Muscle of arm (tissue), 1 donor: ENCODE measurements at regions not wholly inside any gene's neighbourhood (a gene's known extent, or its start where the extent isn't known, plus 50 kb on each side); places are given as distances from the start of the nearest gene placed in this dataset.

Experiments used
- DNase-seq: peaks from one replicate; pipeline ENCODE4 v3.0.0-alpha.2; 2013

DNA sequence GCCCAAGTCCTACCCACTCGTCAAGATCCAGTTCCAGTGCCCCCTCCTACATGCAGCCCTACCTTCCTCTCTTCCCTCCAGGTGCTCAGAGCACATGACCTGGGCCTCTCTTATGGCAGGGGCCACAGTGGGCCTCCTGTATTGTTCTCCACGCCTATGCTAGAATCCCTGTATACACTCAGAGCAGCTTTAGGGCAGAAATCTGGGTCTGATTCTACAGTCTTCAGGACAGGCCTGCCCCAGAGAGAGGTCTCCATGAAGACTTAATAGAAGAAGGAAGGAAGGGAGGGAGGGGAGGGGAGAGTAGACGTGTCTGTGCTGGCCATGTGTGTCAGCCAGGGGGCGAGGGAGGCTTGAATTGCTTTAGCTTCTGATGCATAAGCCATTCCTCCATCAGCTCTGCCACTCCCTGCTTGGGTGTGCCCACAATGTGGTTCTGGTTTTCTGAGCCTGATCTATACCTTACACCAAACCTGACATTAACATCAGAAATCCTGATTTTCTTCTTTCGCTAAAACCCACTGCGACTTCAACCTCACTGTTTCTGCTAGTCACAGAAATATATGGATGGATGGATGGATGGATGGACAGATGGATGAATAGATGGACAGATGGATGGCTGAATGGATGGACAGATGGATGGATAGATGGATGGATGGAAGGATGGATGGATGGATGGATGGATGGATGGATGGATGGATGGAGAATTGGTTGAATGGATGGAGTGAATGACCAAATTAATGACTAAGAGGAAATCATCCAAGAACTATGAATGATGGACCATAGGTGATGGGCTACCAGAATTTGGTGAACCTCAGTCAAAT is 56.6 kb upstream of the PRDM11 start:
- DNase-seq = no peak

DNA sequence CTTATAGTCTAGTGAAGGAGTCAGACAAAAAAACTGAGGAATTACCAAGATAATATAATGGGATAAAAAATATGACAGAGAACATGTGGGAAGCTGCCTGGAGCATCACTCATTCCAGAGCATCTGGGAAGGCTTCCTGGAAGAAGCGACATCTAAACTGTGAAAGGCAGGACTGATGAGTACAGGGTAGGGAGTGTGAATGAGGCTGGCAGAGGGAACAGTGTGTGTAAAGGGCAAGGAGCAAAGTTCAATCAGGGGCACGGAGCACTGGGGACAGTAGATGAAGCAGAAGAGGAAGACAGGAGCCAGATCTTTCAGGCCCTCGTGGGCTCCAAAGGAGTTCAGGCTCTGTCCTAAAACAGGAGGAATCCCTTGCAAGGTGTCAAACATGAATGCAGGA is 55.8 kb upstream of the PRDM11 start:
- no peak for DNase-seq

DNA sequence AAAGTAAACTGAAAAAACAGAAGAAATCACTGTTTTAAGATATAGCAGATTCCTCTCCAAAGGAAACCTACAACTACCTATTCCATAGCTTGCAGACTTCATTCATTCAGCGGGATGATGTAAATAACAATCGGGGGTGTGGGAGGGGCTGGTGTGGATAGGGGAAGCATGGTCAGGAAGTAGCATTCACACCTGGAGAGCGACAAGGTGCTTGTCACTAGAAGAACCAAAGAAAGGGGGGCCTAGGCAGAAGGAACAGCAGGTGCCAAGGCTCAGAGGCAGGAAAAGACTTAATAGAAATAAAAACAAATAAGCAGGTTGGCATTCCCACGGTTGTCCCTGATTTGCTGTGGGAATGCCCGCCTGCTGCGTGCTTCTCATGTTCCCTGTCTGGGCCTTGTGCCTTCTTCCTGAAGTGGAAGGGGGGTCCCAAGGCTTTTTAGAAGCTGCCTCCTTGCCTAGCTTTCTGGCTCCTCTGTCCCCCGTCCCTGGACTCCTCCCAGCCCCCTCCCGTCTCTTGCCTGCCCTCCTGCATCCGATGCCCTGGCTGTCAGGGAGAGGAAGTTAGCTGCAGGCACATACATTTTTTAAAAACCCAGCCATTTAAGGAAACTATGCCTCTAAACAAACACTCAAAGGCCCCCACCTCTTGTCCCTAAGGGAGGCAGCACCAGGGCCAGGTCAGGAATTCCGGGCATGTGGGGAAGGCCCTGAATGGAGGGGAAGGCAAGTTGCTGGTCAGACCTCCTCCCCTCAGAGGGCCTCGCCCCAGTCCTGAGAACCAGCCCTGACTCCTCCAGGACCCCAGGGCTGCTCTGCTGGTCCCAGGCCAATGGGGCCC is 54.7 kb upstream of the PRDM11 start:
- no peak for DNase-seq

DNA sequence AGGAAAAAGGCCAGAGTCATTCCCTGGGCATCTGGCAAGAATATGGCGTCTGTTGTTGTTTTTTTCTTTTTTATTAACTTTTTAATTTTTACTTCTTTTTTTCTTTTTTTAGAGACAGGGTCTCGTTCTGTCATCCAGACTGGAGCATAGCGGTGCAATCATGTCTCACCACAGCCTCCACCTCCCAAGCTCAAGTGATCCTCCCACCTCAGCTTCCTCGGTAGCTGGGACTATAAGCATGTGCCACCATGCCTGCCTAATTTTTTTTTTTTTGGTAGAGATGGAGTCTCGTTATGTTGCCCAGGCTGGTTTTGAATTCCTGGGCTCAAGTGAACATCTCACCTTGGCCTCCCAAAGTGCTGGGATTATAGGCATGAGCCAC is 54.0 kb upstream of the PRDM11 start:
- no peak for DNase-seq

DNA sequence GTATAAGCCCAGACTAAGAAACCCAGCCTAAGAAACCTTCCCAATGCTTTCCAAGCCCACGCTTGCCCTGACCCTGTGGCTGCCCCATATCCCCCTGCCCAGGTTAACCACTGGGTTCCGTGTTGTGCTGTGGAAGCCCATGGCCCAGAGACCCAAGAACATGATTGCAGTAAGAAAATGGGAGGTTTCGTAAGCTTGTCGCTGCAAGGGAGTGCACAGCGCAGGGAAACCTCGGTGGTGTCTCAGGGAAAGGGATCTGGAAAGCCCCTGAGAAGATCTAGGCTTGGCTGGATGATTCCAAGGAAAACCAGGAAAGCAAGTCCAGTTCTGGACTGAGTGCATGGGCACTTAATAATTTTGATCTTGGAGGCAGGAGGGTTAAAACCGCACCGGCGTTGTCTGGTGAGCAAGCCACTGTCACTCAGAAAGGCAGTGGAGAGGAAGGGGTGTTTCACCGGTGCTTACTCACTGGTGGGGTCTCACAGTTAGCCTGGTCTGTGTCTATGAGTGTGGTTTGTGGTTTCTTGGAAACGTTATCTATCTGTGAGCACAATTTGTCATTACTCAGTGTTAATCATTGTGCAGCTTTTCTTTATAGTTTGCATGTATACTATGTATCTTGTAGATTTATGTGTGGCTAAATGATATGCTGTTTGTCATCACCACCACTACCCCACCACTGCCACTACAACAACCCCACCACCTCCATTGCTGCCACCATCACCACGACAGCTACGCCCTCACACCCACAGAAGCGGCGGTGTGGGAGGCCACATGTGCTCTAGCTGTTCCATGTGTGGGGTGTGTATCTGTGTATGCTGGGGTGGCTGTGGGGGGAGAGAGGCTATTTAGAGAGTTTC is 53.3 kb upstream of the PRDM11 start:
- no peak for DNase-seq

DNA sequence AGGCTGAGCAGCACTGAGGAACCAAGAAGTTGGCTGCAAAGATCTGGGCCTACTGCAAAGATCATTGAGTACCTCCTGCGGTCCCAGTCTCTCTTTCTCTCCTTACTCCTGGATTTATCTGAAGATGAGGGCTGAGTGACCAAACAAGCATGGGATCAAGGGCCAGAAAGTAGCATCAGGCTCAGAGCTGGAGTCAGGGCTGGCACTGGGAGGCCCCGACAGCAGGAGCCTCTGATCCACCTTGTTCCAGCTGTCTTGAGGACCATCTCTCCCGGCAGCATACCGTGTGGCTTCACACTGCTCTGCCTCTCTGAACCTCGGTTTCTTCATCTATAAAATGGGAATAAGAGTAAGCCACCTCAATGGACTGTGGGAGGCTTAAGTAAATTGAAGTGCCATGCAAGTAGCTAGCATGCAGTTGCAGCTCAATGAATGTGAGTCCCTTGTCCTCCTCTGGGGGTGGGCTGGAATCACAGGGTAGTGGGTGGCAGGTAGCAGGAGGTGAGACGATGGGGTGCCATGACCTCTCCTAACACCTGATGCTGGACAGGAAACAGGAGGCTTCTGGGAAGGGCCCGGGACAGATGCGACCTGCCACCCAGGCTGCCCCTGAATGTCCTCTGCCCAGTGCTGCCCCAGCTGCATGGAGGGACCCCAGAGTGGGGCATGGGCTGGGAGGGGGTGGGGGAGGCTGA is 52.5 kb upstream of the PRDM11 start:
- no peak for DNase-seq

DNA sequence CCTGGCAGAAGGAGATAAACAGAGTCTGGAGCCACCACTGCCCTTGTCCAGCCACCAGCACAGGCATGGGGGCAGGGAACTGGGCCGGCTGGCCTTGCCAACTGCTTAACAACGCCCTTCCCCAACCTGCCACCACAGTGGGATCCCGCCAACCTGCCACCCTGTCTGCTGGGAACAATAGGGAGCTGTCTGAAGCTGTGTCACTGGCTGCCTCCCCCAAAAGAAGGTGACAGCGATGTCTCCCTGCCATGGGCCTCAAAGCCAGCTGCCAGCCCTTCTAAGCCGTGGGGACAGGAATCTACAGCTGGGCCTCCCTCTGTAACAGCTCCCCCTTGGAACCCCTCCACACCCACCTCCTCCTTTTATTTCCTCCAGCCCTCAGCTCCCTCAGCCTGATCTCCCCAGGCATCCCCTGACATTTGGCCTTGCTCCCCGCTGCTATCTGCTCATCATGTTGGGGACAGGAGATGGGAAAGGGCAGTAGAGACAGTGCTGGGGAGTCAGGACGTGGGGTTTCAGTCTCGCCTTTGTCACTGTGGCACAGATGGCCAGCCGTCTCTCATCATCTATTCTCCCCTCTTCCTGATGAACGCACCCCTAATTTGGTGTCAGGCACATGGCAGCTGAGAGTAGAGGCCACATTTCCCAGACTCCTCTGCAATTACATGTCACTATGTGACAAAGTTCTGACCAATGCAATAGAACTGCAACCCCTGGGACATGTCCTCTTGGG is 51.3 kb upstream of the PRDM11 start:
- no peak for DNase-seq

DNA sequence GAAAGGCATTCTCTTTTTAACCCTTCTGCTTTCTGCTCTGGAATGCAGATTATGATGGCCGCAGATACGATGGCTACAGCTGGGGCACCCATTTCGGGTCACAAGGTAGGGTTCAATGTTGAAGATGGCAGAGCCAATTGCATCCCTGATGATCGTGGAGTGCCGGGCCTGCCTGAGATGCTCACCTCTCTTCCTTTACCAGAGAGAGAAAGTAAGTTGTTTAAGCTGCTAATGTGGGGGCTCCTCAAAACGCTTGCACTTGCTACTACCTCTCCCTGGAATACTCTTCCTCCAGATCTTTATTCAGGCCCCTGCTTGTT is 50.8 kb upstream of the PRDM11 start:
- DNase-seq = no peak

DNA sequence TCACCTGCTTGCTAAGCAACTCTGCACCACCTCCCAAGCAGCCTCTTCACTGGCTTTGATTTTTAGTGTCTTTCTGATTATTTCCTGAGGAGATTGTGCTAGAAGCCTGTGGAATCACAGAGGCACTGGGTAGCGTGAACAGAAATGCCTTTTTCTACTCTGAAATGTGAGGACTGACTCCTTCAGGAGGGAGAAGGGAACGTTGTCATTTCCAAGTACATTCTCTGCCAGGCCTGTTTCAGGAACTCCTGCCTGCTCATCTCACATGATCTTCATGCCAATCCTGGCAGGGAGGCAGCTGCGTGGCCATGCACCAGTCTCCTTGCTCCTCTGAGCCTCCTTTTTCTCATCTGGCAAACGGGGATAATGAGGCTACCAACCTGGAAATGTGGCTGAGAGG is 49.8 kb upstream of the PRDM11 start:
- no peak for DNase-seq
